Upper lobe of left lung (tissue), 6 donors: ENCODE measurements at regions not wholly inside any gene's neighbourhood (a gene's known extent, or its start where the extent isn't known, plus 50 kb on each side); places are given as distances from the start of the nearest gene placed in this dataset.

Source experiments
- ATAC-seq, 2 donors: fragments of 200-7000 bp; cut with Tn5 transposase; one replicate each; pipeline ENCODE4 v1.9.1; 2022; ENCODE audit warnings: mild to moderate bottlenecking in 2 of 2, moderate library complexity in 2 of 2; ENCODE audit not compliant: low FRiP score in 2 of 2
- DNase-seq, 2 donors: peaks; one replicate each; pipeline ENCODE4 v3.0.0-alpha.2; 2019 to 2020
- H3K27ac ChIP-seq, 4 donors: fragments of 200-600 bp; sonication (generic); one replicate each; pipeline ENCODE4 v1.5.1; 2016 to 2019
- H3K27me3 ChIP-seq, 4 donors: fragments of 200-600 bp; sonication (generic); one replicate each; pipeline ENCODE4 v1.5.1; 2017 to 2019
- H3K36me3 ChIP-seq, 4 donors: fragments of 200-600 bp; sonication (generic); one replicate each; pipeline ENCODE4 v1.5.1; 2016 to 2019
- H3K4me1 ChIP-seq, 4 donors: fragments of 200-600 bp; sonication (generic); one replicate each; pipeline ENCODE4 v1.5.1; 2018 to 2019
- H3K4me3 ChIP-seq, 4 donors: fragments of 200-600 bp; sonication (generic); one replicate each; pipeline ENCODE4 v1.5.1; 2017 to 2019; ENCODE audit warnings: mild to moderate bottlenecking in 2 of 4, moderate library complexity in 1 of 4
- H3K9me3 ChIP-seq, 4 donors: fragments of 200-600 bp; sonication (generic); one replicate each; pipeline ENCODE4 v1.5.1; 2018 to 2019
- EP300 ChIP-seq, 4 donors: sonication (generic); formaldehyde crosslinking; IDR thresholded peaks; one replicate each; pipeline ENCODE4 v1.5.1; 2017; ENCODE audit warnings: antibody characterized with exemption in 4 of 4, control low read depth in 2 of 4
- POLR2A ChIP-seq, 4 donors: fragments of 450-650 bp; IDR thresholded peaks; one replicate each; pipeline ENCODE4 v1.5.1; 2016 to 2017; ENCODE audit warnings: antibody characterized with exemption in 4 of 4, mild to moderate bottlenecking in 2 of 4
- POLR2AphosphoS5 ChIP-seq, 2 donors: sonication (generic); formaldehyde crosslinking; IDR thresholded peaks; one replicate each; pipeline ENCODE4 v1.5.1; 2017; ENCODE audit warnings: antibody characterized with exemption in 2 of 2
- WGBS, 2 donors: methylation state at CpG; one replicate each; pipeline ENCODE4 v1.1.5; 2017 to 2018; 5-methylcytosine and 5-hydroxymethylcytosine counted together
- TF ChIP-seq, protein P1 (sequence below), 6 experiments: fragments of 450-650 bp in 4 of 6; fragments of 200-600 bp in 2 of 6; sonication (generic) in 2 of 6; IDR thresholded peaks; one replicate each; pipeline ENCODE4 v1.5.1; 2016 to 2019; ENCODE audit warnings: antibody characterized with exemption in 6 of 6
- donor health status: DM: no; HTN: no; CAD: no; lungs with moderate emphysema.
- donor health status: DM: no; HTN: yes; CAD: no; lungs with severe emphysema.

DNA sequence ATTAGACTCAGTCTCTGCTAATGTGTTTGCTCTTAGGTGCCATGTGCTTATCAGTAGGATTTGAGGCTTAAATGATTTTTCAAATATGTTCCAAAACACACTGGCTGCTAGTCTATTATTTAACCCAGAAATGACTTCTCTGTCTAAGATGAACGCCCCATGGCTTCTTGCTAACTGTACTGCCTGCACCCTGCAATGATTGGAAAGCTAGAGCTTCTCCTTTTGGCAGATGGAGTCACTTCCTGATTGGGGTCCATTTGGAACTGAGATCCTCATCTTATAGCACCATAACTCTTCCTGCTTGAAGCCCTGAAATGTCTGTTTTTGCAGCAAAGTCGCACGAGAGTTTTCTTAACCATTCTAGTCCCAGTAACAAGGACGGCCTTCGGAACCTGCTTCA lies 186.5 kb upstream of the ADO start:
- Histone ChIP-seq H3K27me3 (no peaks in the 10 kb centered on the region), H3K9me3 (no peaks in the 10 kb centered on the region), H3K4me3 (no peak overlapping the region), H3K4me1 (peaks cover 13 to 18% (median 17%) of the 10 kb centered on the region in 4 donors), H3K36me3 (no peaks in the 10 kb centered on the region), H3K27ac (peak overlapping the region in 3 of 4 donors; percentile 30 to 33 (median 32))
- 77 to 83% methylated on average over 5 of the region's 5 CpGs for WGBS, 2 donors
- DNase-seq (no peak), ATAC-seq (peak in 1 of 2 donors; percentile 48)
- TF ChIP-seq EP300 (IDR thresholded peaks at IDR 0.05) (no peak), POLR2AphosphoS5 (IDR thresholded peaks at IDR 0.05) (no peak), POLR2A (IDR thresholded peaks at IDR 0.05) (no peak)
- TF ChIP-seq, protein P1, sequence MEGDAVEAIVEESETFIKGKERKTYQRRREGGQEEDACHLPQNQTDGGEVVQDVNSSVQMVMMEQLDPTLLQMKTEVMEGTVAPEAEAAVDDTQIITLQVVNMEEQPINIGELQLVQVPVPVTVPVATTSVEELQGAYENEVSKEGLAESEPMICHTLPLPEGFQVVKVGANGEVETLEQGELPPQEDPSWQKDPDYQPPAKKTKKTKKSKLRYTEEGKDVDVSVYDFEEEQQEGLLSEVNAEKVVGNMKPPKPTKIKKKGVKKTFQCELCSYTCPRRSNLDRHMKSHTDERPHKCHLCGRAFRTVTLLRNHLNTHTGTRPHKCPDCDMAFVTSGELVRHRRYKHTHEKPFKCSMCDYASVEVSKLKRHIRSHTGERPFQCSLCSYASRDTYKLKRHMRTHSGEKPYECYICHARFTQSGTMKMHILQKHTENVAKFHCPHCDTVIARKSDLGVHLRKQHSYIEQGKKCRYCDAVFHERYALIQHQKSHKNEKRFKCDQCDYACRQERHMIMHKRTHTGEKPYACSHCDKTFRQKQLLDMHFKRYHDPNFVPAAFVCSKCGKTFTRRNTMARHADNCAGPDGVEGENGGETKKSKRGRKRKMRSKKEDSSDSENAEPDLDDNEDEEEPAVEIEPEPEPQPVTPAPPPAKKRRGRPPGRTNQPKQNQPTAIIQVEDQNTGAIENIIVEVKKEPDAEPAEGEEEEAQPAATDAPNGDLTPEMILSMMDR (IDR thresholded peaks at IDR 0.05), result no peak

DNA sequence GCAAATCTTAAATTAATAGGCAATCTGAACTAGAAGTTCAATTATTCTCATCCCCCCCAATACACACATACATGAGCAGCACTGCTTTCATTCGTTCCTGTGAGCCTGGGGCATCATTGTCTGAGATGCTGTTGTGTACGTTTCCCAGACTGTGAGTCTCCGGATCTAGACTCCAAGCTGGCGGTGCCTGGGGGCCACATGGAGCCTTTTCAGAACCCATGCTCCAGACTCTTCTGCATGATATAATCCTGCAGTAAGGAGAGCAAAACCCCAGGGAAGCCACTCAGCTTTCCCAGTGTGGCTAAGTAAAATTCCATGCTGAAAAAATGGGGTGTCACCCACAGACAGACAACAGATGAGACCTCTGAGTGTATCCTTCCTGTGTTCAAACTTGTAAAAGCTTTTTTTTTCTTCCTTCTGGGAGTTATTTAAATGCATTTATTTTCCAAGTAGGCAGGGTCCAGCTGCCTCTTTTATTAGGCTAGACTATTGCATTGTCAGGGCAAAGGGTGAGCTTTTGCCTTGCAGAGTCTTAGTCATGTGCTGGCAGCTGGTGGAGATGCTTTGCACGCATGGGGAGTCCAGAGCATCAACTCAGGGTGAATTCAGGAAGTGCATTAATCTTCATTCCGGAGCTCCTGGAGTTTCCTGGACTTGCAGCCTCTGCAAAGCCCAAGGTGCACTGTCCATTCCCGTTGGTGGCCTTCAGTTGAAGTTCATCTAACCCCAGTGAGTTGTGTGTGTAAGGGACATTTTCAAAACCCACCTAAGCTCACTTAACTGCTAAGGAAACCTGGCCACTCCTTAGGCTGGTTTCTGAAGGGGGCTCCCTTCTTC lies 185.7 kb upstream of the ADO start:
- peaks cover 13 to 18% (median 17%) of the 10 kb centered on the region in 4 donors for H3K4me1 ChIP-seq
- no peak for TF ChIP-seq POLR2A (IDR thresholded peaks at IDR 0.05)
- peak in 1 of 2 donors; percentile 49 for TF ChIP-seq POLR2AphosphoS5 (IDR thresholded peaks at IDR 0.05)
- peak in 2 of 4 donors; percentile 34 to 74 for TF ChIP-seq EP300 (IDR thresholded peaks at IDR 0.05)
- TF ChIP-seq, protein P1 (IDR thresholded peaks at IDR 0.05), result no peak
- DNase-seq (peak in 1 of 2 donors; percentile 76), ATAC-seq (peak; percentile 35 to 78)
- no peaks in the 10 kb centered on the region for H3K27me3 ChIP-seq
- H3K36me3 ChIP-seq, result no peaks in the 10 kb centered on the region
- no peaks in the 10 kb centered on the region for H3K9me3 ChIP-seq
- no peak overlapping the region for H3K4me3 ChIP-seq
- H3K27ac ChIP-seq, result peak overlapping the region; percentile 23 to 68 (median 38)
- WGBS, 2 donors, result 61 to 70% methylated on average over 6 to 7 of the region's 7 CpGs

GRCh38 chr10:62619413-62619738 lies 185.1 kb upstream of the ADO start:
- H3K4me1 ChIP-seq, result peaks cover 13 to 18% (median 17%) of the 10 kb centered on the region in 4 donors
- no peak for DNase-seq
- peak in 1 of 2 donors; percentile 33 for ATAC-seq
- TF ChIP-seq EP300 (IDR thresholded peaks at IDR 0.05) (no peak), POLR2AphosphoS5 (IDR thresholded peaks at IDR 0.05) (no peak), POLR2A (IDR thresholded peaks at IDR 0.05) (no peak)
- TF ChIP-seq, protein P1 (IDR thresholded peaks at IDR 0.05), result no peak
- peak overlapping the region in 3 of 4 donors; percentile 32 to 68 (median 43) for H3K27ac ChIP-seq
- 43 to 59% methylated on average over 2 of the region's 2 CpGs for WGBS, 2 donors
- no peaks in the 10 kb centered on the region for H3K9me3 ChIP-seq
- no peaks in the 10 kb centered on the region for H3K27me3 ChIP-seq
- H3K36me3 ChIP-seq, result no peaks in the 10 kb centered on the region
- no peak overlapping the region for H3K4me3 ChIP-seq

DNA sequence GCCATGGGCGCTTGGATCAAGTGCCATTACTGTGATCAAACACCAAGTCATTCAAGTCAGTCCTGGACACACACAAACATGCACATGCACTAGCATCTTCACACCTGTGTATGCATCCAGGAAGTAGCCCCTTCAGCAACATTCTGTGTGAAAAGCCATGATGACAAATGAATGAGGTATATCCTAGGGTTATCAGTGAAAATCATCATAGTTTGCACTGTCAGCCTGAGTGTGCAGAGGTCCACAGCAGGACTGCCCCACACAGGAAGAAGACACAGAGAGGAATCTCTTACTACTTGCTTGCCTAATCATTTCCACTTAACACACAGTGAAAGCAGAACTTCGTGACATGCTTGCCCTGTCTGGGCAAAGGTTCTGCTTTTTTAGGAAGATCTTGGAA lies 184.0 kb upstream of the ADO start:
- WGBS, 2 donors, result 74 to 87% methylated on average over 1 to 2 of the region's 2 CpGs
- Histone ChIP-seq H3K4me3 (no peak overlapping the region), H3K36me3 (no peaks in the 10 kb centered on the region), H3K27me3 (no peaks in the 10 kb centered on the region), H3K9me3 (no peaks in the 10 kb centered on the region), H3K27ac (peak overlapping the region; percentile 12 to 68 (median 32)), H3K4me1 (peaks cover 13 to 18% (median 17%) of the 10 kb centered on the region in 4 donors)
- TF ChIP-seq, protein P1 (IDR thresholded peaks at IDR 0.05), result no peak
- TF ChIP-seq EP300 (IDR thresholded peaks at IDR 0.05) (peak in 1 of 4 donors; percentile 43), POLR2AphosphoS5 (IDR thresholded peaks at IDR 0.05) (peak in 1 of 2 donors; percentile 58)
- DNase-seq (peak in 1 of 2 donors; percentile 58), ATAC-seq (peak; percentile 66 to 80)
